ENCODE measurements at regions not wholly inside any gene's neighbourhood (a gene's known extent, or its start where the extent isn't known, plus 50 kb on each side); places are given as distances from the start of the nearest gene placed in this dataset.

GRCh38 chr16:55037046-55037445 lies 106.4 kb downstream of the IRX5 start:
- TF ChIP-seq CTCF (IDR thresholded peaks at IDR 0.05; ENCODE audit: unreplicated experiment): no peak
- CTCF ChIA-PET: no interaction called here
- Mint-ChIP-seq H3K4me3 (ENCODE audit: low read depth, unreplicated experiment) (no peak overlapping the region), H3K9me3 (ENCODE audit: low read depth, unreplicated experiment) (no peaks in the 10 kb centered on the region), H3K36me3 (ENCODE audit: insufficient read depth, unreplicated experiment) (no peaks in the 10 kb centered on the region), H3K4me1 (ENCODE audit: low read depth, unreplicated experiment) (no peaks in the 10 kb centered on the region), H3K27me3 (ENCODE audit: unreplicated experiment) (peaks cover 65% of the 10 kb centered on the region), H3K27ac (ENCODE audit: unreplicated experiment) (no peak overlapping the region)
- intact Hi-C loops (cut with micrococcal nuclease; ENCODE audit: unreplicated experiment): no loop called here
- BruUV-seq (replicated peaks): no TSS peak
- no peak for DNase-seq

- BruUV-seq (replicated peaks): no TSS peak
- DNase-seq: no peak
- CTCF ChIA-PET: no interaction called here
- Mint-ChIP-seq H3K27me3 (ENCODE audit: unreplicated experiment) (peaks cover 58% of the 10 kb centered on the region), H3K36me3 (ENCODE audit: insufficient read depth, unreplicated experiment) (no peaks in the 10 kb centered on the region), H3K4me1 (ENCODE audit: low read depth, unreplicated experiment) (no peaks in the 10 kb centered on the region), H3K9me3 (ENCODE audit: low read depth, unreplicated experiment) (no peaks in the 10 kb centered on the region), H3K4me3 (ENCODE audit: low read depth, unreplicated experiment) (no peak overlapping the region), H3K27ac (ENCODE audit: unreplicated experiment) (no peak overlapping the region)
- TF ChIP-seq CTCF (IDR thresholded peaks at IDR 0.05; ENCODE audit: unreplicated experiment): no peak
- intact Hi-C loops (cut with micrococcal nuclease; ENCODE audit: unreplicated experiment): no loop called here
These were observed 107.3 kb downstream of the IRX5 start for GRCh38 chr16:55037966-55038365.

- CTCF ChIA-PET: no interaction called here
- no peak for DNase-seq
- no peaks in the 10 kb centered on the region for H3K36me3 Mint-ChIP-seq (ENCODE audit: insufficient read depth, unreplicated experiment)
- peaks cover 58% of the 10 kb centered on the region for H3K27me3 Mint-ChIP-seq (ENCODE audit: unreplicated experiment)
- no TSS peak for BruUV-seq (replicated peaks)
- no peaks in the 10 kb centered on the region for H3K9me3 Mint-ChIP-seq (ENCODE audit: low read depth, unreplicated experiment)
- H3K27ac Mint-ChIP-seq (ENCODE audit: unreplicated experiment): no peak overlapping the region
- no peaks in the 10 kb centered on the region for H3K4me1 Mint-ChIP-seq (ENCODE audit: low read depth, unreplicated experiment)
- no peak overlapping the region for H3K4me3 Mint-ChIP-seq (ENCODE audit: low read depth, unreplicated experiment)
- intact Hi-C loops (cut with micrococcal nuclease; ENCODE audit: unreplicated experiment): no loop called here
- no peak for TF ChIP-seq CTCF (IDR thresholded peaks at IDR 0.05; ENCODE audit: unreplicated experiment)
These were observed 108.4 kb downstream of the IRX5 start for GRCh38 chr16:55039042-55039441.

GRCh38 chr16:55039511-55039910 lies 108.8 kb downstream of the IRX5 start:
- Mint-ChIP-seq H3K36me3 (ENCODE audit: insufficient read depth, unreplicated experiment) (no peaks in the 10 kb centered on the region), H3K27ac (ENCODE audit: unreplicated experiment) (no peak overlapping the region), H3K4me1 (ENCODE audit: low read depth, unreplicated experiment) (no peaks in the 10 kb centered on the region), H3K4me3 (ENCODE audit: low read depth, unreplicated experiment) (no peak overlapping the region), H3K27me3 (ENCODE audit: unreplicated experiment) (peaks cover 60% of the 10 kb centered on the region), H3K9me3 (ENCODE audit: low read depth, unreplicated experiment) (no peaks in the 10 kb centered on the region)
- intact Hi-C loops (cut with micrococcal nuclease; ENCODE audit: unreplicated experiment): no loop called here
- no TSS peak for BruUV-seq (replicated peaks)
- CTCF ChIA-PET: no interaction called here
- DNase-seq: no peak
- TF ChIP-seq CTCF (IDR thresholded peaks at IDR 0.05; ENCODE audit: unreplicated experiment): no peak

GRCh38 chr16:55039931-55040330 lies 109.3 kb downstream of the IRX5 start:
- no peak for DNase-seq
- BruUV-seq (replicated peaks): no TSS peak
- Mint-ChIP-seq H3K4me1 (ENCODE audit: low read depth, unreplicated experiment) (no peaks in the 10 kb centered on the region), H3K27ac (ENCODE audit: unreplicated experiment) (no peak overlapping the region), H3K27me3 (ENCODE audit: unreplicated experiment) (peaks cover 65% of the 10 kb centered on the region), H3K36me3 (ENCODE audit: insufficient read depth, unreplicated experiment) (no peaks in the 10 kb centered on the region), H3K4me3 (ENCODE audit: low read depth, unreplicated experiment) (no peak overlapping the region), H3K9me3 (ENCODE audit: low read depth, unreplicated experiment) (no peaks in the 10 kb centered on the region)
- no peak for TF ChIP-seq CTCF (IDR thresholded peaks at IDR 0.05; ENCODE audit: unreplicated experiment)
- intact Hi-C loops (cut with micrococcal nuclease; ENCODE audit: unreplicated experiment): no loop called here
- CTCF ChIA-PET: interaction anchor here (0.7 kb wide), 1 partner anchor 212 kb away, joined by 8 read pairs; no protein-coding TSS in a partner anchor
